ENCODE measurements at regions not wholly inside any gene's neighbourhood (a gene's known extent, or its start where the extent isn't known, plus 50 kb on each side); places are given as distances from the start of the nearest gene placed in this dataset.

DNA sequence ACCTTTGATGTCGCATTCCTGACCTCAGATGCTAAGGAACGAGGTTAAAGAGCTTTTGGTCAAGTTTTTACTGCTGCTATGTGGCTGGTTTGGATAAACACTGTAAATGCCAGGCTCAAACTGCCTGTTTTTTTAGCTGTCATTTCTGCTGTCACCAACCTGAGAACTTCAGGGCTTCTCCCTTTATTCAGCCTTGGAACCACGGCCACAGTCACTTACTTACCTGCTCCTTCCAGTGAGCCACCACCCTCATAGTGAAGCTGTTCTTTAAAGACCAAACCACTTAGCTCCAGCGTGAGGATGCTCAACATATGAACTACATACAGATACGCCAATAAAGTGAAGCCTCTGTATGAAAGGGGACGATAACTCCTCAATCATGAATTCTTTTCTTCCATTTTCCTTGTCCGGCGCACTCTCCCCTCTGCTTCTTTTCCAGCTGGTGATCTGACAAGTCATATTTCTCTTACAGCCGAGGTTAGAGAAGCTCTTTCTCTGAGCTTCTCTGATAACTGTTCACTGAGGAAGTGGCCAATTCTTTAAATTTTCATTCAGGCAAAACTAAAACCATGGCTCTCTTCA lies 152.8 kb upstream of the ANK2 start:
- no peak for DNase-seq

DNA sequence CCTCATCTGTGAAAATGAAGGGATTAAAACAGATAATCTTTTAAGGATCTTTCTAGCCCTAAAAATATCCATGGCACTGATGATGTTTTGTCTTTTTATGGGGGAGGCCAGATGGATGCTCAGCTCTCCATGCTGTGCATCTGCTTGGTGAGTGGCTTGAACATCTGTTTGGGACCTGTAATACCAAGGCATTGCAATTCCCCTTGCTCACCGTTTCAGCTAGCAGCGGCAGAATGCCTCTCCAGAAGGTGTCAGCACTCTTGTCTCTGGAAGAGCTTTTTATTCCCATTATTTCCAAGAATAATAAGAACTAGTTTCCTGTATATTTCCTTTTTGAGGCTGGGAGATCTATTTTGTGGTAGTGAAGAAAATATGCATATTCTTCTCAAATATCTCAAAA lies 151.9 kb upstream of the ANK2 start:
- peak; percentile 85 for DNase-seq

DNA sequence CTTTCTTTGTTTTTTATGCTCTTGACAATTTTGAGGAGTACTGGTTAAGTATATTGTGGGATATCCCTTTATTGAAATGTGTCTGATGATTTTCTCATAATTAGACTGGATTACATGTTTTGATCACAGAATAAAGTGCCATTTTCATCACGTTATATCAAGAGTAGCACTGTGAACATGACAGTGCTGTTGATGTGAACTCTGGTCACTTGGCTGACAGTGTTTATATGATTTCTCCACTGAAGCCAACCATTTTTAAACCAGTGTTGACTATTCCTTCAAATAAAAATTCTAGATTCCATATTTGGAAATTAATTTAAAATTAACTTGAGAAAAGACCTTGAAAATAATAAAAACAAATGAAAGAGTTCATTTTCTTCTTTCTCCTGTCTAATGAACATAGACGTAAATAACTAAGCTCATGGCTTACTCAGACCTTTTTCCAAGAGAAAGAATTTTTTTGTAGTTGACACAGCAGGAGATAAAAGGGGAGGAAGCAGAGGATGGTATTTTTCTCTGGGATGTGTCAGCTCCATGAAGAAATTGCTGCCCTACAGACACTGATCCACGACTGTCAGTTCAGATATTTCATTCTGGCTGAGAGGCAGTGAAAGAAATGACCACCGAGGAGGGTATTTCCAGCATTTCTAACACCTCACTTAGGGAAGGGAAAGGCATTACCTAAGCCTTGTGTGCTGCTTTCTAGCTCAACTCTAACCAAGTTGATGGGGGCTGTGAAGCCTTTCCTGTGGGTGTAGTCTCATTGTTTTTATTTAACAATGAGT lies 150.9 kb upstream of the ANK2 start:
- no peak for DNase-seq

DNA sequence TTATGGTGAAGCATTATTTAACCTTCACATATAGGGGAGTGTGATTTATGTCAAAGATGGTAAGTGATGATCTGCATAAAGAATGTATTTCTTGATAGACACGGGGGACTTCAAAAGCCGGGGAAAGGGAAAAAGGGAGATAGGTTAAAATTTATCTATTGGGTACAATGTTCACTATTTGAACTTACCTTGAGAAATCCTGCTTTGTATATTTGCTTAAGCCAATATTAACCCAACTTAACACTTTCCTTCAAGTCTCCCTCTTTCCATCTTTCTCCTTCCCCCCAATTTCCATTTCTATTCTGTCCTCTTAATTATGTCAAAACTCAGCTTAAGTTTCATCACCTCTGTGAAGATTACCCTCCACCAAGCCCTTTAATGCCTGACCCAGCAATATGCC lies 149.0 kb upstream of the ANK2 start:
- DNase-seq, result no peak

DNA sequence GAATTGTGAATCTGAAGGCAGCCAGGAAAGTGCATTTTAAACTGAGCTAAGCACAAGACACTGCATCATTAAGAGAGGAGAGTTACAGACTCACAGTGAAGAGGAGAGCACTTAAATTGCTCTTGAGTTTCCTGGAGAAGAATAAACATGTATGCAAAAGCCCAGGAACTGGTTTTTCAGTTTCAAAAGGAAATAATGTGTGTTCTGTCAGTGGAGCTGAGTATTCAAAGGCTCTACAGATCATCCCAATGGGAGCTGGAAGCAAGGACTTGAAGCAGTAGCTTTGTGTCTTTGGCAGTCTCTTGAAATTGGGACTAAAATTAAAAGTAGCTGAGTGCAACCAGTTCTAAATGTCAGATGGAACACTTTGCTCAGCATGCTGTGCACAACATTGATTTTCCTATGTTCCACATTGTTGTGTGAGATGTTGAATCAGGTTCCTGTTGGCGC lies 147.5 kb upstream of the ANK2 start:
- no peak for DNase-seq

DNA sequence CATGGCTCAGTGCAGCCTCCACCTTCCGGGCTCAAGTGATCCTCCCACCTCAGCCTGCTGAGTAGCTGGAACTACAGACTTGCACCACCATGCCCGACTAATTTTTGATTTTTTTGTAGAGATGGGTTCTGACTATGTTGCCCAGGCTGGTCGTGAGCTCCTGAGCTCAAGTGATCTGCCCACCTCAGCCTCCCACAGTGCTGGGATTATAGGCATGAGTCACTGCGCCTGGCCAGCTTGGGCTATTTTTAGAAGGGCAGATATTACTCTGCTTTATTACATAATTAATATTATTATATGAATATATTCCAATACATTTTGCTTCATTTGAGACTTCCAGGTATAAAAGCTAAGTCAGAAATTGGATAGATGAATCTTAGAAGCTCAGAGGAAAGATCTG lies 143.7 kb upstream of the ANK2 start:
- no peak for DNase-seq

DNA sequence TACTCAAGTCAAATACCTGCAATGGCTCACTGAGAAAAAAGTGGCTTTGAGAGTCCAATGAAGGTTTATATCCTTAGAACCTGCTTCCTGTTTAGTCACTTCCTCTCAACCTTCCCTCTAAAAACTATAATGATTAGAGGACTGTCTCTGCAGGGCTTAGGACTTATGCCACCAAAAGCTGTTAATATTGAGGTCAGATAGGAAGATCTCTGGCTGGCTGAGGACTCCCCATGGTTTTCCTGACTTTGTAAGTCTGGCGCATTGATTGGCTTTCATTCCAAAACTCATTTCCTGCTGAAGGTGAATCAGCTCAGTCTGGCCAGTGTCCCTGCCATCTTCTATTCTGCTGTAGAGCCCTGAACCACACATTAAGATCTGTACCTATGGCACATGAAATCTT lies 140.9 kb upstream of the ANK2 start:
- DNase-seq, result no peak

DNA sequence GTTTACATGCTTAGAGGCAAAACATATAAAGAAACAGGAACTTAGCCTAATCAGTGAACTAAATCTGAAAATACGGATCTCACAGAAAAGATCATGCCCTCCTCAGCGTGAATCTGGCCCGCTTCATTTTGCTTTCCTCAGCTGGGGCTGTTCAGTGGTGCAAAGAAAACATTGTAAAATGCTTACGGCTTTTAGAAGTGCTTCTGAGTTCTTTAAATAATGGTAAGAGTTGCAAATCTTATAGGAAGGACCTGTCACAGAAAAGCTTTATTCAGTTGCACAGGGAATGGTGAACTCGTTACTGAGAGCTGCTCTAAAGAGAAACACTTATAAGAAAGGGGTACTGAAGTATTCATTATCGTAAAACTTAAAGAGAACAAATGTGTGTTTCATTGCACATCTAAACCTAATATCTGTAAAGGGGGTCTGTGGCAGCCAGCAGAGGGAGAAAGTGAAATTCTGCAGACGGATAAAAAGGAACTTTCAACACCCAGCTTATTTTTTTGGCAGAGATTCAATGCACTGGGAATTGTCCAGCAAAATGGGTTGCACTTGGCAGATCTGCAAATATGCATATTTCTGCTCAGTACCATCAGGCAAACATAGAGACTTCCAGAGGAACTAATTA lies 139.2 kb upstream of the ANK2 start:
- no peak for DNase-seq

DNA sequence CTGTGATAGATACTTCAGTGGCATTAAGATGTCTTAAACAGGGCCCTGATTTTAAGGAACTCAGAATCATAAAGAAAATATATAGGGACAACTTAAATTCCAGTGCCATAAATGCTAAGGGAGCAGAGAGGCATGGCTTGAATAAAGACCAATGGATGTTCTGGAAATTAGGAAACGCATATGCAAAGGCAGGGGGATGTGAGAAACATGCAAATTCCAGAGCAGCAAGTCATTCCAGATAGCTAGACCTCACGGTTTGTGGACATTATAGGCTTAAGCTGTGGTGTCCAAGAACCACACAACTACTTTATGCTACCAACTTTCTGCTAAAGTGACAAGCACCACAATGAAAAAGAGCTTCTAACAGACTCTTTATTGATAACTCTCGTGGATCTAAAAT lies 132.6 kb upstream of the ANK2 start:
- no peak for DNase-seq

DNA sequence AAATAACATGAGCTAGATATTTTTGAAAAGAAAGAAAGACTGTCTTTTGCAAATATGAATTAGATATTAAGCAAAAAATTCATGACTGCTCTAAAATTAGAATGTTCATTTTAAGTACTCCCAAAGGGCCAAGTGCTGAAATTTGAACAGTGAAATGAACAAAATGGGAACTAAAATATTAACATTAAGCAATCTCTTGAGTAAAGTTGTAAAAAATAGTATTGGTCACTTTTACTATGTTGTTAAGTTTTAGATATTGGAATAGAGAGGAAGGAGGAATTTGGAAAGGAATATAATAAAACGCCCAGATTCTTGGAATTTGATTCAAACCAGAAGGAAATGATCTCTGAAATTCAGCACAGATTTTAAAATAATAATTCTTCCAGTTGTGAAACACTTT lies 125.9 kb upstream of the ANK2 start:
- no peak for DNase-seq

DNA sequence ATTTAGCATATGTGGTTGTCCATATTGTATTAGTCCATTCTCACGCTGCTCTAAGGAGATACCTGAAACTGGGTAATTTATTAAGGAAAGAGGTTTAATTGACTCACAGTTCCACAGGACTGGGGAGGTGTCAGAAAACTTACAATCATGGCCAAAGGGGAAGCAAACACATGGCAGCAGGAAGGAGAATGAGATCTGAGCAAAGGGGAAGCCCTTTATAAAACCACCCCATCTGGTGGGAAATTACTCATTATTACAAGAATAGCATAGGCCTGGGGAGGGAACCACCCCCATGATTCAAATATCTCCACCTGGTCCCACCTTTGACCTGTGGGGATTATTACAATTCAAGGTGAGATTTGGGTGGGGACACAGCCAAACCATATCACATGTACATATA lies 122.6 kb upstream of the ANK2 start:
- DNase-seq, result no peak

DNA sequence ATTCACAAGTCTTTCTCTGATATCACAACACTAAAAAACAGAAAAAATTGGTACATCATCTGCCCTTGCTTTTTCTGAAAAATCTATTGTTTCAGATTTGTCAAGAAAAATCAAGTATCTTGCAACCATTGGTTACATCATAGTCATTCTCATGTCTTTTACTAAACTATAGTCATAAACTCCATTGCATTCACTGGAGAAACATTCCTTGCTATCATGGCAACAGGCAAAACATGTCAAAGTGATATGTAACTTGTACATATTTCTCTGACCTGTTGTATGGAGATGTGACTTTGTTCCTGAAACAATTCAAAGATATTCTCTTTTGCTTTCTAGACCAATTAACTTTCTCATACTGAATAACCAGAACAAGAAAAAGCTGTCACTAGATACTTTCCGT lies 121.9 kb upstream of the ANK2 start:
- no peak for DNase-seq

DNA sequence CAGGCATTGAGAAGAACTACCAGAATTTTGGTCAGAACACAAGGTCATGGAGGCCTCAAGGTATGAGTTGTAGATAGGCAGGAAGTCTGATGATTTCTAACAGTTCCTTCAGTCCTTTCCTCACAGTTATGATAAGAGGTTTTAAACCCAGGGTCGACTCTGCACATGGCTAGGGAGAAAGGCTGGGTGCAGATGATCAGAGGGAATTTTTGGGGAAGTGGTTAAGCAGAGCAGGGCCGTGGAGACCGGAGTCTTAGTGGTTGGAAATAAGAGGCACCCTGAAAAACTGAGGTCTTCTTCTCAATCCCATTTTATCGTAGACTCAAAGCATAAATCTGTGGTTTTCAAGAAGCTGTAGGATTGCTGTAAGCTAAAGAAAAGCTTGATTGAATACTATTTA lies 118.5 kb upstream of the ANK2 start:
- no peak for DNase-seq

DNA sequence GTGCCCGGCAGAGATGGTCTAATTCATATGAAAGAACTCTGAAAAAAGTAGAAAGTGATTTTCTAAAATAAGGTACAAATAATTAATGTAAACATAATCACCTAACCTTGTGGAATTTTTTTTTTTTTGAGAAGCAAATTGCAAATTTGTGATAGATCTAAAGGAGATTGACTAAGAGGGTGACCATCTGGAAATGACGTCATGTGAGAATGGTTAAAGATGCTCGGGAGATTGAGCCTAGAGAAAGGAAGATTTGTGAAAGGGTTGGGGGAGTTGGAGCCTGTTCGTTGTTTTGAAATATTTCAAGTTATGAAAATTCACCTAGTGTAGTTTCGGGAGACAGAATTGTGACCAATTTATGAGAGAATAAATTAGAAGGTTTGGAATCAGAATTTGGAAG lies 115.7 kb upstream of the ANK2 start:
- no peak for DNase-seq

DNA sequence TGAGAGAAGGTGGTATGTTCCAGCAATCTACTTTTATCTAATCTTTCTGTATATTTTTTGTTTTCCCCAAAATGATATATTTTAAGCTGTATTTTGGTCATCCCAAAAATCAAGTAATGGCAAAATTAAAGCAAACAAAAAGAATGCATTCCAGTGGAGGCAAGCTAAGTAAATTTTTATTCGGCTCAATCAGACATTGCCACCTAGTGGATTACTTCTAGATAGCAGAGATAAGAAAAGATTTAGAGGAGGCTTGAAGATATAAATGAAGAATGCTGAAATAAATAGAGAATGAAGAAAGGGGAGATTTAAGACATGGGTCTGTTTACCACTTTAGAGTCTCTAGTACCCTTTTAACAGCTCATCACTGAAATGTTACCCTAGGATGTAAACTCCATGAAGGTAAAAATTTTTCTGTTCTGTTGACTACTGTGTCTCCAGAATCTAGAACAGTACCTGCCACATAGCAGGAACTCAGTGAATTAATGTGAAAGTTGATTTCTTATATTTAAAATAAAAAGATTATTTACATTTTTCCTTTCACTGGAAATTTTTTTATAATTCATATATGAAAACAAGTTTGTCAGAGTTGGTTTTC lies 110.9 kb upstream of the ANK2 start:
- peak; percentile 40 for DNase-seq

DNA sequence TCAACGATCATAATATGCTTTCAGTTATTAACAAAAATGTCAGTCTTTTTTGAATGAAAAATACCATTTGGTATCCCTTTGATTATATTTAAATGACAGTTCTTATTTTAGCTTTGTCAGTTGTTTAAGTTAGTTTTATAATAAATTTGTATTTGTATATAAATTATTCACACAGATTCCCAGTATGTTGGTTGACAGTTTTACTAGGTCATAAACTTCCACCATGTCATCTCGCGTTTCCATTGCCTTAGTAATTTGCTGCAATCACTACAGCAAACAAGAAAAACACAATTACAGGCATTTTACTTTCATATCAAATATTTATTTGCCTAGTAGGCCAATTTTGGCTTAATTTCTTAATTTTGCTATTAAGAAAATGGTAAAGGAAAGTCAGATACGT lies 109.6 kb upstream of the ANK2 start:
- DNase-seq, result no peak

DNA sequence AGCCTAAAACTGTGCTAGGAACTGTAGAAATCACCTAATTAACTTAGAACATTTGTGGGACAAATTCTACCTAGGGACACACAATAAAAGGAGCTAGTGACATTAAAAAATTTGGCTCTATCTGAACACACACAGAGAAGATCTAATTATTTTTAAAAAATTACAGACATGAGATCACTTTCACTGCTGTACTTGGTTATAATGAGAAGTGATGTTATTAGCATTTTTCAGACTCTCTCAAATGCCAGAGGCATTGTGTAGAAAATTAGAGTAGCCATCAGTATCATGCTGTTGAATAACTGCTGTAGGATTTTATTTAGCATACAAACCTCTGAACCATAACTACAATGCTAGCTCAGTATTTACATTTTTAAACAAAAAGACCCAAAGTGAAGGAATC lies 109.1 kb upstream of the ANK2 start:
- DNase-seq, result no peak

DNA sequence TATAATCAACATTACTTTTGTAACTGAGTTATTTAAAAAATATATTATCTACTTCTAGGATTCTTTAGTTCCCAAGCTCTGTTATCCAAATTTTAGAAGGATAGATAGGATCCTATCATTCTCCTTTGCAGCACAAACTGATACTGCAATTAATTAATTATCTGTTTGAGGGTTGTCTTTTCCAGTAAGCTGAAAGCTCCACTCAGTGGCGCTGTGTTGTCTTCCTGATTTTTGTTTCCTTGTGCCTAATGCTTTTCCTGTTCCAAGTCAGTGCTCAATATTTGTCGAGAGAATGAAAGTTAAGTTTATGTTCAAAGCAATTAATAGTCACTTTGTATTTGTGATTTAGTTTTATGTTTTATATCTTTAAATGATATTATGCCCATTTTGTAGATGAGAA lies 107.4 kb upstream of the ANK2 start:
- DNase-seq, result no peak

DNA sequence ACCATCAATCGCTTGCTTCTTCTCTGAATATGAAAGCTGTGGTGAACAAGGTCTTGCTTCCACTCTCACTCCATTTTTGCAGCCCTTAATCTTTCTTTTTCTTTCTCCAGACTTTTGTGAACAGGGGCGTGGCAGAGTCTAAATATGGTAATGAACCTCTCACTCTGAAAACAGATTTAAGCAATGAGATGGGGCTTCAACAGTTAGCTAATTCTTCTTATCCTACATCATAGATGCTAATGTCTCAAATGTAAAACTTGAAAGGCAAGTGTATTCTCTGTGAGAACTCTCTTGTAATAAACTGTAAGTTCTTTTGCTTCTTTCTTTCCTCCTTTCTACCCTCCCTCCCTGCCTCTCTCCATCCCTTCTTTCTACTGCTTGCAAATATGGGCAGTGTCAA lies 106.5 kb upstream of the ANK2 start:
- DNase-seq, result no peak

DNA sequence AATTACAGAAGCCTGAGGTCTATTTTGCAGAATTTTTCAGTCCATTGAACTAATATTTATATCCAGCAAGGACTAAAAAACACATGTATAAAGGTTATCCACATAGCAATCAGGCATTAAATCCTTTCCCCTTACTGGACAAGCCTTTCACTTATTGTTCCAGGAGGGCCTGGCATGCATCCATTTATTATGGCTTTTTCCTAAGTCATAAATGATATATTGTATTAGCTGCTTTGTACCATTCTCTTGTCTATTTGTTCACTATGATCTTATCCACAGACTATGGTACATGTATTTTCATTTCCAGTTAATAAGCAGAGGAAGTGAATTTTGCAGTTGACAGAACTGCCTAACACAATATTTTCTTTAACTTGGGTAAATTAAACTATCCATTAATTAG lies 105.4 kb upstream of the ANK2 start:
- no peak for DNase-seq

DNA sequence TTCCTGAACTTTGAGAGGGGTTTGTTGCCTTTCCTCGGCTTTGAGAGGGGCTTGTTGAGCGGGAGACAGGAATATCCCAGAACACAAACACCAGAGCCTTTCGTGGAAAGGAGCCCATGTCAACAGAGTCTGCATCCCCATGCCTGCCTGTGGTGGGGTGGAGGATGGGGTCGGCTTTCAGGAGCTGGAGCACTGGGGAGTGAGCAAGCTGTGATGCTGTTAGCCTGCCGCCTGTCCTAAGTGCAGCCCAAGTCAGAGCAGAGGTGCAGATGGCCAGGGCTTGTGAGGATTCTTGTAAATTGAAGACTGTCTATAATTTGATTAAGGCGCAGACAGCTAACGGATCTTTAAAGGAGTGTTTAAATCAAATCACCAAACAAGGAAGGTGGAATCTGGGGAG lies 103.3 kb upstream of the ANK2 start:
- DNase-seq, result no peak

DNA sequence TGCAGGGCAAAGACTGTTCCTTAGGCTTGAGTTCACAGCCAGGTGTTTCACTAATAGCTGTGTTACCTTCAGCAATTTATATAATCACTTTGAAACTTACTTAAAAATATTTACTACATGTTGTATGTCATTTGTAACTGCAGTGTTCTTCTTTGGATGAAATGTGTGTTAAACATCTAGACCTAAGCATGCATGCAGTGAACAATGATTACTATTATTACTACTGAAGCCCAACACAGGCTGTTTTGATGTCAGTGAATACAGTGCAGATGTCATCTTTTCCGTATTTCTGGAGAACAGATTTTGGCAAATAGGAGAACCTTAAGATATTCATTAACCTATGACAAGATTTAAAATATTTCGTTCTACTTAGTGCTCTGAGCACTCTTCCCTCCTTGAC lies 101.8 kb upstream of the ANK2 start:
- no peak for DNase-seq

DNA sequence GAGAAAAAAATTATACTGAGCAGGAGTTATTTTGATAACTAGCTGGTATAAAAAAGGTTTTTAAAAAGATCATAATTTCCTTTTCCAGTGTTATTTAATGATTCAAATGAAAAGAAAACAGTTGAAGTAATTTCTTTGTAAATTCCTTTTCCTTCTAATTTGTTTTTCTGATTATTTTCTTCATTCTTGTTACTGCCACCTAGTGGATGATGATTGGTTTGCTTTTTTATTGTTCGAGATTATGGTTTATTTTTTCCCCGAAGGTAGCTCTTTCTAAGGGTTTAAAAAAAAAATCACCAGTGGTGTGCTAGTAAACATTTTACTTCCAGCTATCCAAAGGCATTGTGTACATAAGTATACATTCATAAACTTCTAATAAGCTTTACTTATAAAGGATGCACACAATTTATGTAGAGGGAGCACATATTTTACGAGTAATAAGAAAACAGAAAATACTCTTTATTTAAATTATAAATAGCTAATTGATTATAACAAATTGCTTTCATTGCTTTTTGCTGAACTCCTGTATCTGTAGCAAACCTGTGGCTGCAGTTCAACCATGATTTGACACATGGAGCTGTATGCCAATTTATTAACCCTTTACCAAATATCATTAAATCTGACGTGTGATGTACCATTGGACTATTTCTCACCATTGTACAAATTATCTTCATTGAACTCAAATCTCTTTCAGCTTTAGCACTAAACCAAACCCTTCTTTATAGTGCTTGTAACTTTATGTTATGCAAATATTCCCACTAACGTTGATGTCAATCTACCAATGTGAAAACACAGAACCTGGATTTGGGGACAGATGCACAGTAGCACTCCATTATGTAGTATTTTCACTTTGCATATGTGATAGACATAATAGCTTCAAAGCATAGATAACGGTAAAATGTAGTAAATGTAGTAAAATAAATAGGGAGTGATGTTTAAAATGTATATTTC lies 97.8 kb upstream of the ANK2 start:
- DNase-seq, result peak; percentile 17

Data from NCI-H2171 treated with DMSO at 0.1 percent for 48 hours (cell line).